GM21515 (cell line): ENCODE measurements at regions not wholly inside any gene's neighbourhood (a gene's known extent, or its start where the extent isn't known, plus 50 kb on each side); places are given as distances from the start of the nearest gene placed in this dataset.

ENCODE experiments used
- ATAC-seq: cut with Tn5 transposase; IDR thresholded peaks from one replicate; pipeline ENCODE4 v1.9.1; 2021; ENCODE audit not compliant: unreplicated experiment

- no peak for ATAC-seq
Measured at GRCh38 chr12:84689638-84690037, 223.0 kb downstream of the SLC6A15 start.

DNA sequence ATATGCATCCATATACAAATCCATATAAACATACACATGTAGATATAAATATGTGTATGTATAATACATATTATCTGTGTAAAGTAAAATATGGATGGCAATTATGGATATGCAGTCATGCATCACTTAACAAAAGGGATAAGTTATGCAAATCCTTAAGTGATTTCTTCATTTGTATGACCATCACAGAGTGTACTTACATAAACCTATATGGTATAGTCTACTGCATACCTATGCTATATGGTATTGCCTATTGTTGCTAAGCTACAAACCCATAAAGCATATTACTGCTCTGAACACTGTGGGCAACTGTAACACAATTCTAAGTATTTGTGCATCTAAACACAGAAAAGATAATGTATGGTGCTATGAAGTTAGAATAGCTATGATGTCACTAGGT, 227.2 kb downstream of the SLC6A15 start:
- ATAC-seq: no peak

DNA sequence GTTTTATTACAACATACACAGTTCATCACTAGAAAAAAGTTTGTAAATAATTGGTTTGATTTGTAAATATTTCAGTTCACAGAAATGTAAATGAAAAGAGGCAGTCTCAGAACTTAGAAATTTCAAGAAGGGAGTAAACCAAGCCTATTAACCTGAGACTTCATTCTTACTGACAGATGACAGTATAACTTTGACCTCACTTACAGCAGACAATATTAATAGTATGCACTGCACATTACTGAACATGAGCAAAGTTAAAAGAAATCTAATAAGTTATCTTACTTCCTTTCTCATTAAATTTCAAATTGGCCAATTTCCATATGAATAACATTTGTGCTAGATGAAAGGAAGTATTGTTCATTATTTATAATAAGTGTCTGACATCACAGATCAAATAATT, 235.8 kb downstream of the SLC6A15 start:
- no peak for ATAC-seq

DNA sequence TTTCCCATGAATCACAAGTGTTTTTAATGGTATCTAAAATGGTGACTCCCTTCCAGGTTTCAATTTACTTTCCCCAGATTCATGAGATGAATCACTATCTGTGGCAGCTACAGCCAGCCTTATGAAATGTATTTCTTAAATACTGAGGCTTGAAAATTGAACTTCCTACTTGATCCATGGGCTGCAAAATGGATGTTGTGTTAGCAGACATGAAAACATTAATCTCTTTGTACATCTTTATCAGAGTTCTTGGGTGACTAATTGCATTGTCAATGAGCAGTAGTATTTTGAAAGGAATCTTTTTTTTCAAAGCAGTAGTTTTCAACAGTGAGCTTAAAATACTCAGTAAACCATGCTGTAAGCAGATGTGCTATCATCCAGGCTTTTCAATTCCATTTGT, 250.8 kb downstream of the SLC6A15 start:
- ATAC-seq: no peak

DNA sequence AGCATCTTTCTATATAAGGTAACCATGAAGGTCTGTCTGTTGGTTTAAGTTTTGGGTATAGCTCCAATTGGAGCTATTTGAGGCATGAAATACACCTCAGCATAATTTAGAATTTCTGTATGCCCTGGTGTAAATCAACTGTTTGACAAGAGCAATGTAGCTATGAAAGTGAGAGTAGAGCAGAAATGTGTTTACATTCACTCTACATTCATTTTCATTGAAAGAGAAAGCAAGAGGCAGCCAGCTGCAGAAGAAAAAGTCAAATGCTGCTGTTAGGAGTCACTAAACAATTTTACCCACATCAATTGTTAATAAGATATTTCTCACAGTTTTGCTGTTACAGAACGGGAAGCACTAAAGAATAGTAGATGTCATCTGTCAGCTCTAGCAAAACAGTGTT, 252.5 kb downstream of the SLC6A15 start:
- ATAC-seq: no peak

- no peak for ATAC-seq
Measured at GRCh38 chr12:84658877-84659276, 253.7 kb downstream of the SLC6A15 start.

DNA sequence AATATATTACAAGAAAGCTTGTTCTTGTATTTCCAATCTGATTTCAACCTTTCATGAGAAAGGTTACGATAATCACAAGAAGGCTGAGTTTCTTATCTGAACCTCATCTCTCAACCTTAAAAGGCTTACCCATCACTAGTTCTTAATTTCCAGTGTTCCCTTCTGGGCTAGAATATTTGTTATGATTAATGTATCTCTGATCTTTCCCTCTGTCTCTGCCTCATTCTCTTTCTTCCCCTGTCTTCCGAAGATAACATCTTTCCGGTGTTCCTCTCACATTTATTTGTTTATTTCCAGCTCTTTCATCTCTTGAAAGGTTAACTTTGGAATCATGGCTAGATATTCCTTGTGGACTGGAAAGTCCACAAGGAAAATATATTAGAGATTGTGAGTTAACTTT, 255.9 kb downstream of the SLC6A15 start:
- no peak for ATAC-seq

GRCh38 chr12:84653482-84653881, 259.1 kb downstream of the SLC6A15 start:
- ATAC-seq: no peak

DNA sequence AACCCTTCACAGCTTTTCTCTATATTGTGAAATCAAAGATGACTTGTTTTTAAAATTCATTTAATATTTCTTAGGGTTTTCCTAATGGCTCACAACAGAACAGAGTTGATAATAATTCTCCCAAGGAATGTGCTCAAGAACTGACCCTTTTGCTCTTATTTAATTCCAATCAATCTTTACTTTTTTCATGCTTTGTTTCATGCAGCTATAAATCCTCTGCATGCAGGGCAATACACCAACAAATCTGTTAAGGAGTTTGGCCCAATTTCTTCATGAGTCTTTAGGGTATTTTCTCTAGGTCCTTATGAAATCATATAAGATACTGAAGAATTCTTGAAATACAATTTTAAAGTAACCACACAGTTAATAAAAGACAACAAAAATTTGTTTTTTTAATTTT, 264.2 kb downstream of the SLC6A15 start:
- no peak for ATAC-seq

GRCh38 chr12:84644908-84645307, 267.7 kb downstream of the SLC6A15 start:
- no peak for ATAC-seq

DNA sequence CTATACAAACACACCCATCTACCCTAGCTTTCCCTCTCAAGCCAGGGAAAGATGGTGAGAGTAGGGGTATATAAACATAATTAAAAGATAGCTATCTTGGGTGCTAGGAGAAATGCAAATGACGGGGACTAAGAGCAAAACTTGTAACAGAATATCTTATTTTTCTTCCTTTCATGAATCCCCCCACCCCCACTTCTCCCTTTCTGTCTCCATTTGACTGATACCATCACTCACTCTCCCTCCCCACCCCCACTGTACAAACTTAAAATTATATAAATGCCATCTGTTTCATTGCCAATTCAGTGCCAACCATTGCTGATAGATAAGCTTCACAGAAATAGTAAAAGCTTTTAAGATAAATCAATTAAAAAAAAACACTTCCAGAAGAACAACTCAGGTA, 268.6 kb downstream of the SLC6A15 start:
- ATAC-seq: no peak

DNA sequence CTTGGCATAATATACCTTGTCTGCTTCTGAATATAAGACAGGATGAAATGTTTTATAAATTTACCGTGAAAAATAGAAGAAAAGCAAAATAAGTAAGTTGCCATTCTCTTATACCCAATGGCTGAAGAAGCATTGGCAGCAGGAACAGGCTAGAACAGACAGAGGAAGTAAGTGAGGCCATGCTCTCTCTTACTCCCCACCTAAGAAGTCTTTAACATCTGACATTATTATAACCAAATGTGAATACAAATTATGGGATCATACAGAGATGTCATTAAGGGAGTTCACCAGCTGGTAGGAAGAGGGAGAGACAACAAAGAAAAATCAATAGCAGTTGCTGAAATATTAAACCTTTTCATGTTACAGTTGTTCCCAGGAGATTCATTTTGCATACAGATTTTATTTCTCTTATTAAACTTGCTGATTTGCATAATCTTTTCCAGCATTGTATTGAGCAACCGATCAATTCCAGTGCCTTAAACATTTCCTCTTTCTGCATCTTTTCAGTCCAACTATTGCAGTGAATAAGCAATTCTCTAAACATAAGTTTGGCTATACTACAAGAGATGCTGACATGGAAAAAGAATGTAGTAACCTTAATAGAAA, 270.6 kb downstream of the SLC6A15 start:
- ATAC-seq: no peak

DNA sequence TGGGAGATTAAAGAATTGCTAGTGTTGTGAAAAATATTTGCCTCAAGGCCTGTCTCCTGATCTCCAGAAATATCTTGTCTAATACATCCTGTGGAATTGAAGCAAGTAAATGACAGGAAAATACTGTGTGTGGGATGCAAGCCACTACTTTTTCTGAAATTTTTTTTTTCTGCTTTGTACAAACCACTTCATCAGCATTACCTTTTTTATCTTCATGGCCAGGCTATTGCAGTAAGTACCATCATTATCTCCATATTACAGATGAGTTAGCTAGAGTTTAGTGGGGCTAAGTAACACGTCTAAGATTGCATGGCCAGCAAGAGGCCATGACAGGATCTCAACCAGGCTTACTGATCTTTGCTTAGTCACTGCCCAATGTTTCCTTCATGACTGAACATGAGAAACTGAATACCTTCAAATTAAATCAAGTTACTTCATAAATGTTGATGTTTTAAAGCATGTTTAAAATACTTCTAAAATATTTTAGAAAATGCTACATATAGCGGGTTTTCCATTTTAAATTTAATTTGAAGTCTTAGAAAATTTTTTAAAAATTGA, 273.7 kb downstream of the SLC6A15 start:
- ATAC-seq: no peak

DNA sequence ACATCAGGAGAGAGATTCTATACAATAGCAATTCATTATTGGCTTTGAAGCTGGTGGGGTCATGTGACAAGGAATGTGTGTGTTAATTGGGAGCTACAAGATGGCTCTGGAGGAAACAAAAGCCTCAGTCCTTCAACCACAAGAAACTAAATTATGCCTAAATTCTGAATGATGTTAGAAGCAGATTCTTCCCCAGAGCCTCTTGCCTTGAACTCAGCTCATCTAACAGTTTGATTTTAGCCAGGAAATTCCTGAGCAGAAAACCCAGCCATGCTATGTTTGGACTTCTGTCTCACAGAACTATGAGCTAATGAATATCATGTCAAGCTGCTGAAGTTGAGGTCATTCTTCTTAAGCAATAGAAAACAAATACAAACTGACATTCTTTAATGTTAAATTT, 274.7 kb downstream of the SLC6A15 start:
- no peak for ATAC-seq

DNA sequence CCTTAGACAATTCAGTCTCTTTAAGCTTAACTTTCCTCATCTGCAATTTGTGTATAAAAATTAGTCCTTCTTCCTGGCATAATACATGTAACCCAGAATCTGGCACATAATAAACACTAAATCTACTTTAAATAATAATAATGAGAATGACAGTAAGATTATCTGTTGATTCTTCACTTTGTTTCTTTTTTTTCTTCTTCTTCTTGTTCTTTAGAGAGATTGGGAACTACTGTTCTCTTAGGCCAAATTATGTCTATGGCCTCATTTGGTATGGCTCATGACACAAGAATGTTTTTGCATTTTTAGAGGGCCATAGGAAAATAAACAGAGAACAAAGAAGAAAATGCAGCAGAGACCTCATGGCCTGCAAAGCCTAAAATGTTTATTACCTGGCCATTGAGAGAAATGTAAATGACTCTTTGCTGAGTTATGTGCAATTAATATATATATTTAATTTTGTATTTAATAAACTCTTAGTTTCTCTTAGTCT, 275.8 kb downstream of the SLC6A15 start:
- ATAC-seq: no peak

DNA sequence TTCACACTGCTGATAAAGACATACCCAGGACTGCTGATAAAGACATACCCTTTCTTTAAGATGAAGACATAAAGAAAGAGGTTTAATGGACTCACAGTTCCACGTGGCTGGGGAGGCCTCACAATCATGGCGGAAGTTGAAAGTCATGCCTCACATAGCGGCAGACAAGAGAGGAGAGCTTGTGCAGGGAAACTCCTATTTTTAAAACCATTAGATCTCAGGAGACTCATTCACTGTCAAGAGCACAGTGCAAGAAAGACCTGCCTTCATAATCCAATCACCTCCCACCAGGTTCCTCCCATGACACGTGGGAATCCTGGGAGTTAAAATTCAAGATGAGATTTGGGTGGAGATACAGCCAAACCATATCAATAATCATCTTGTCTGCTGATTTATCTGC, 278.1 kb downstream of the SLC6A15 start:
- no peak for ATAC-seq

- no peak for ATAC-seq
Measured at GRCh38 chr12:84632556-84632955, 280.0 kb downstream of the SLC6A15 start.

DNA sequence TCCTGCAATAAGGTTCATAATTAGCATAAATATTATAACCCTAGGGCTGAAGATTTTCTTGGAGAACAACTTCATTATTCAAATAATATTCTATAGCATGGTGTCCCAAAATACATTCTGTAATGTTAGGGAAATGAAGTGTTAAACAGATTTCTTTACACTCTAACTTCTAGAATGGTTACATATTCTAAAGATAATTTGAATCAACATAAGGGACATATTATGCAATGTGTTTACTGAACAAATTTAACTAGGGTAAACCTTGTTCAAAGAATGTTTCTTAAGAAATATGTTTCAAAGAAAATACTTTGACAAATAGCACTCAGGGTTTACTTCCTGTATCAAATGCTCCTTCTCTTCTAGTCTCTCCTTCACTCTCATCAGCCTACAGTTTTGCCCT, 281.6 kb downstream of the SLC6A15 start:
- no peak for ATAC-seq

DNA sequence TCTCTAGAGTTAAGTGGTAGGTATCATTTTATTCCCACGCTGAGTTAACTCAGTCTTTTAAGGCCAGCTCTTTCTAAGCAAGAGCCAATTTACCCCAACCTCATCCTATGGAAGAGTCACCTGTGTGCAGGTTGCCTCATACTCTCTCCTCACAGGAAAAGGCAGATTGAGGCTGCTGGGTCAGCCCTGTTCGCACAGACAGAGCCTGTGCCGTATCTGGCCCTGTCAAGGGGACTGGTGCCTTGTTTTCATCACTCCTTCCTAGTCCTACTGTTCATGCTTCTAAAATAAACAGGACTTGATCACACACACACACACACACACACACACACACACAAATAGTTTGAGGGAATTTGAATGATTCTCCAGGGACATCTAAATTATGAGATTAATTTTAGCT, 285.0 kb downstream of the SLC6A15 start:
- ATAC-seq: no peak

DNA sequence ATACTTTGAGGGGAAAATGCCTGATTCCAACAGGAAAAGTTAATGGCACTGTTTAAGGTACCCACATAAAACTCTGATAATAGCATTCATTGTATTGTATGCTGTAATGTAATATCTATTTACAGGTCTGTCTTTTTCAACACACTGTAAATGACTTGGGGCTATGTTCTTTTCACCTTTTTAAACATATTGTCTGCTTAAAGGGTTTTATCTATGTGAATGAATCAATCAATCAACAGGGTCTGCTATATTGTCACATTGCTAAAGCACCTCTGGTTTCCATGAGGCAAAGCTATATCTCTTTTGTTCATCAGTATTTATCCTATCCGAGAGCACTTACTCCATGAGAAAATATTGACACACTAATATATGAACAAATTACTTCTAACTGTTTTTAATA, 288.0 kb downstream of the SLC6A15 start:
- ATAC-seq: no peak

GRCh38 chr12:84619053-84619571, 293.5 kb downstream of the SLC6A15 start:
- no peak for ATAC-seq

DNA sequence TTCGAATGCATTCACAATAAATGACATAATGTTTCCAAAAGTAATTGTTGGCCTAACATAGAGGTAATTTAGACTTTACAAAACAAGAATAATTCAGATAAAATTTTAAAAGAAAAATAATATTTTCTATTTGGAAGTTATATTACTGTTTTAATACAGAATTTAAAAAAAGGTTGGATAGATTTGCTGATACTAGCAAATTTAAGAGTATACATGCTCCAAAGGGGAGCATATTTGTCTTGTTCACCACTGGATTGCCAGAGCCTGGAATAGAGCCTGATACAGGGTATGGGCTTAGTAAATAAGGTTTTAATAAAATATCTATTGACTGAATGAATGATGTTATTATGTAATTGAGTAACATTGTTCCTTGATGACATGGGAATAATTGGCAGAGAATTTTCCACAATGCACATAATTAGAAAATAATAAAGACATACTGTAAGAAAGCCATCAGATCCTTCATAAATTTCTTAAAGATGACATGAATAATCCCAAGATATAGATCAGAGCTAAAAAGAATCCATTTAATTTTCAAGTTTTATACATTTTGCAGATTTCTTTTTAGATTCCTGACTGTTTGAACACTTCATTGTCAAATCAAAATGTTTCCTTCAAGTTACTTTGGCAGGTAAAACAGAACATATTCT, 305.3 kb downstream of the SLC6A15 start:
- no peak for ATAC-seq
